Osteocyte (in vitro differentiated cells): ENCODE measurements at regions not wholly inside any gene's neighbourhood (a gene's known extent, or its start where the extent isn't known, plus 50 kb on each side); places are given as distances from the start of the nearest gene placed in this dataset.

ENCODE experiments used
- DNase-seq: peaks from one replicate; pipeline ENCODE4 v3.0.0; 2021; ENCODE audit warnings: mixed read lengths; ENCODE audit not compliant: unreplicated experiment; ENCODE audit errors: extremely low spot score
- H3K27ac Mint-ChIP-seq: one replicate; pipeline ENCODE4 v1.8.0; 2021; ENCODE audit warnings: mild to moderate bottlenecking, mixed read lengths; ENCODE audit not compliant: unreplicated experiment
- H3K27me3 Mint-ChIP-seq: one replicate; pipeline ENCODE4 v1.8.0; 2021; ENCODE audit warnings: mixed read lengths; ENCODE audit not compliant: unreplicated experiment
- H3K36me3 Mint-ChIP-seq: one replicate; pipeline ENCODE4 v1.8.0; 2021; ENCODE audit warnings: mixed read lengths; ENCODE audit not compliant: unreplicated experiment
- H3K4me1 Mint-ChIP-seq: one replicate; pipeline ENCODE4 v1.8.0; 2021; ENCODE audit warnings: mixed read lengths; ENCODE audit not compliant: unreplicated experiment
- H3K4me3 Mint-ChIP-seq: one replicate; pipeline ENCODE4 v1.8.0; 2021; ENCODE audit warnings: mild to moderate bottlenecking, moderate library complexity, mixed read lengths; ENCODE audit not compliant: unreplicated experiment
- H3K9me3 Mint-ChIP-seq: one replicate; pipeline ENCODE4 v1.8.0; 2021; ENCODE audit warnings: mixed read lengths; ENCODE audit not compliant: unreplicated experiment
- TF ChIP-seq, protein P1 (sequence below): fragments of 200-600 bp; sonication (generic); IDR thresholded peaks from 2 replicates; pipeline ENCODE4 v1.5.0; 2021; ENCODE audit warnings: antibody characterized with exemption, mild to moderate bottlenecking, moderate library complexity

DNA sequence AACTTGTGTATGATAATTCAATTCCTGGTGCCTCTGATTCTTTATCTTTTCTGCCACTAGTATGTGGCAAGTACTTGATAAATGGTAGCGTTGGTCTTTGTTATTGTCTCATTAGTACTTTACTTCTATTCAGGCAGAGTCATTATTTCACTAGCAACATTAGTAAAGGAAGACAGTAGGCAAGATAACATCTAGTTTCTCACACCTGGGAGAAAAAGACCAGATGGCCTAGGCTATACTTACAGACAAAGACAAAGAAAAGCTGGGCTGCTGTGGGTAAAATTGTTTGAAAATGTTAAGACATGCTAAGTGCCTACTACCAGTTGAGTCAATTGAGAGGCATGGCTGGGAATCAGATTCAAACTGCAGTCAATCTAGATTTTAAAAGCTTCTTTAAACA lies 198.7 kb upstream of the CMC1 start:
- H3K4me3 Mint-ChIP-seq, result no peak overlapping the region
- H3K36me3 Mint-ChIP-seq, result no peaks in the 10 kb centered on the region
- no peak for DNase-seq
- H3K27me3 Mint-ChIP-seq, result peaks cover 6% of the 10 kb centered on the region
- no peaks in the 10 kb centered on the region for H3K9me3 Mint-ChIP-seq
- no peaks in the 10 kb centered on the region for H3K4me1 Mint-ChIP-seq
- TF ChIP-seq, protein P1, sequence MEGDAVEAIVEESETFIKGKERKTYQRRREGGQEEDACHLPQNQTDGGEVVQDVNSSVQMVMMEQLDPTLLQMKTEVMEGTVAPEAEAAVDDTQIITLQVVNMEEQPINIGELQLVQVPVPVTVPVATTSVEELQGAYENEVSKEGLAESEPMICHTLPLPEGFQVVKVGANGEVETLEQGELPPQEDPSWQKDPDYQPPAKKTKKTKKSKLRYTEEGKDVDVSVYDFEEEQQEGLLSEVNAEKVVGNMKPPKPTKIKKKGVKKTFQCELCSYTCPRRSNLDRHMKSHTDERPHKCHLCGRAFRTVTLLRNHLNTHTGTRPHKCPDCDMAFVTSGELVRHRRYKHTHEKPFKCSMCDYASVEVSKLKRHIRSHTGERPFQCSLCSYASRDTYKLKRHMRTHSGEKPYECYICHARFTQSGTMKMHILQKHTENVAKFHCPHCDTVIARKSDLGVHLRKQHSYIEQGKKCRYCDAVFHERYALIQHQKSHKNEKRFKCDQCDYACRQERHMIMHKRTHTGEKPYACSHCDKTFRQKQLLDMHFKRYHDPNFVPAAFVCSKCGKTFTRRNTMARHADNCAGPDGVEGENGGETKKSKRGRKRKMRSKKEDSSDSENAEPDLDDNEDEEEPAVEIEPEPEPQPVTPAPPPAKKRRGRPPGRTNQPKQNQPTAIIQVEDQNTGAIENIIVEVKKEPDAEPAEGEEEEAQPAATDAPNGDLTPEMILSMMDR, result no peak
- H3K27ac Mint-ChIP-seq, result no peak overlapping the region

DNA sequence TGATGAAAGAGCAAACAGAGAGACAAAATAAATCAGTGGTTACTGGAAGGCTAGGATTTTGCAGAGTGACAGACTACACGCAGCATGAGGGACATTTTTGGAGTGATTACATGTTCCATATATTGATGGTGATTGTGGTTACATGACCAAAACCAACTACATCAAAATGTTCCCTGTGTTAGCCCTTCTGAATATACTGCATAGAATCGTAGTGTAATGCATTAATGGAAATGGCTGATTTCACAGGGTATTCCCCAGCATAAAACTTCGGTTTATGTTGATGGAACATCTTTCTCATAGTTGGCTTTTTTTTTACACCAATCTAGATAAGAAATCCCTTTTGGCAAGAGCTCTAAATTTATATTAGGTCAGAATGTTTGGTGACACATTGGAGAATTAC lies 191.3 kb upstream of the CMC1 start:
- TF ChIP-seq, protein P1, result no peak
- Mint-ChIP-seq H3K36me3 (no peaks in the 10 kb centered on the region), H3K27ac (no peak overlapping the region), H3K9me3 (no peaks in the 10 kb centered on the region), H3K27me3 (peaks cover 6% of the 10 kb centered on the region), H3K4me3 (no peak overlapping the region), H3K4me1 (no peaks in the 10 kb centered on the region)
- DNase-seq, result no peak

DNA sequence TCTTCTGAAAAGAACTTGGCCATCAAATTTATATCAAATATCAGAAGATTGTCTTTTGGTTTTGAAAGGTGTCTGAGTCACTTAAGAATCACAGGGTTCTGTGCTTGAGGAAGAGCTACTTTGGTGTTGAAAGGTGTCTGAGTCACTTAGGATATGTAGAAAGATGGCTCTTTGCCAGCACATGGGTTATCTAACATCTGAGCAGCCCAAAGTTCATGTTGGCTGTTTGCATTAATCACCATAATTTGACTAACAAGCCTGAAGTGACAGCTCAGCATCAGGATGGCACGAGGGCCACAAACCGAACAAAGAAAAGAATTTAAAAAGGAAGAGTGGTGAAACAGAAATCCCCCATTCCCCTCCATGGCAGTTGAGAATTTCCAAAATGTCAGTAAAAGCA lies 190.5 kb upstream of the CMC1 start:
- DNase-seq, result no peak
- no peaks in the 10 kb centered on the region for H3K36me3 Mint-ChIP-seq
- no peak overlapping the region for H3K4me3 Mint-ChIP-seq
- H3K9me3 Mint-ChIP-seq, result no peaks in the 10 kb centered on the region
- H3K27me3 Mint-ChIP-seq, result peaks cover 6% of the 10 kb centered on the region
- no peak overlapping the region for H3K27ac Mint-ChIP-seq
- TF ChIP-seq, protein P1, result no peak
- H3K4me1 Mint-ChIP-seq, result no peaks in the 10 kb centered on the region

DNA sequence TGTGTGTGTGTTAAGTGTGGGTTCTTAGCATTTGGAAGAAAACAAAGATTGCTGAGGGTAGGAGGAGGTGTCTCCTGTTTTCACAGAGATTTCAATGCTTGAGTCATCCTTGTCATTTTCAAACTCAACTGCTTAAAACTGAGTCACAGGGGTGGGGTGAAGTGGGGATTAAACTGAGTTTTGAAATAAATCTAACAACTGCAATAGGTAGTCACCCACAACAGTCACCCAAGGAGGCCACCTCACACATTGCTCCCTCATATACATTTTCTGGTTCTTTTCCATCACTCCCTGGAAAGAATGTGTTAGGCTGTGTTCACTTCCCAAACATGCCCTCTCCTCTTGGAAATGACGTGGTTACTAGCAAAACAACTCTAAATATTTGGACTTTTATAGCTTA lies 187.7 kb upstream of the CMC1 start:
- no peak for DNase-seq
- no peak overlapping the region for H3K4me3 Mint-ChIP-seq
- H3K9me3 Mint-ChIP-seq, result no peaks in the 10 kb centered on the region
- H3K4me1 Mint-ChIP-seq, result no peaks in the 10 kb centered on the region
- H3K27me3 Mint-ChIP-seq, result peaks cover 12% of the 10 kb centered on the region
- H3K36me3 Mint-ChIP-seq, result no peaks in the 10 kb centered on the region
- no peak overlapping the region for H3K27ac Mint-ChIP-seq
- TF ChIP-seq, protein P1, result no peak

DNA sequence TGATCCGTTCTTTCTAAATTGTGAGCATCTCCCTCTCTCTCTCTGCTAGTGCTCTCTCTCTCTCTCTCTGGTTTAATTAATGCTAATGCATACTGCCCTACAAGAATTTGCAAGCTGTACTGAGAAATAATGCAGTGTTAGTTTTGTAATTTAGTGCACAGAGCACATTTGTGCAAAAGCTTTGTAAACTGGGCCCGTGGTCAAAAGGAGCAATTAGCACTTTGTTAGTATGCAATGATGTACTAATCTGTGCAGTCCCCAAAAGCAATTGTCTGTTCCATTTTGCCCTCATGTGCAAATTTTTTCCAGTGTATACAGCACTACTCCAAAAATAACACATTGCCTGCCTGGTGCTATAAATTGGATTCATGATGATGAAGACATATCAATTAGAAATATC lies 184.6 kb upstream of the CMC1 start:
- Mint-ChIP-seq H3K36me3 (no peaks in the 10 kb centered on the region), H3K27me3 (peaks cover 14% of the 10 kb centered on the region), H3K27ac (no peak overlapping the region), H3K4me1 (no peaks in the 10 kb centered on the region), H3K4me3 (no peak overlapping the region), H3K9me3 (no peaks in the 10 kb centered on the region)
- DNase-seq, result no peak
- TF ChIP-seq, protein P1, result no peak
